Lung (tissue), 11 donors: ENCODE measurements at regions not wholly inside any gene's neighbourhood (a gene's known extent, or its start where the extent isn't known, plus 50 kb on each side); places are given as distances from the start of the nearest gene placed in this dataset.

Experiments
- ATAC-seq: fragments of 200-7000 bp; cut with Tn5 transposase; one replicate; pipeline ENCODE4 v1.9.1; 2020; ENCODE audit warnings: moderate number of reproducible peaks; ENCODE audit not compliant: insufficient read depth, low FRiP score
- DNase-seq, 3 donors: peaks; one replicate each; pipeline ENCODE4 v3.0.0-alpha.2; 2013 to 2017
- H3K27ac ChIP-seq, 2 donors: one replicate each; pipeline ENCODE4 v1.5.1; 2013; ENCODE audit warnings: mild to moderate bottlenecking in 2 of 2, moderate library complexity in 2 of 2, control low read depth in 1 of 2, inconsistent platforms in 1 of 2, low read depth in 1 of 2, low read length in 1 of 2
- H3K27me3 ChIP-seq, 3 donors: one replicate each; pipeline ENCODE4 v1.5.1; 2013; ENCODE audit warnings: low read length in 2 of 3; ENCODE audit not compliant: control insufficient read depth in 3 of 3, insufficient read depth in 3 of 3
- H3K36me3 ChIP-seq, 4 donors: one replicate each; pipeline ENCODE4 v1.5.1; 2013; ENCODE audit warnings: low read length in 4 of 4, mild to moderate bottlenecking in 1 of 4, moderate library complexity in 1 of 4; ENCODE audit not compliant: control insufficient read depth in 4 of 4, insufficient read depth in 4 of 4
- H3K4me1 ChIP-seq, 5 donors: one replicate each; pipeline ENCODE4 v1.5.1; 2013; ENCODE audit warnings: low read length in 5 of 5, mild to moderate bottlenecking in 2 of 5, moderate library complexity in 1 of 5; ENCODE audit not compliant: control insufficient read depth in 5 of 5, insufficient read depth in 5 of 5
- H3K4me3 ChIP-seq: one replicate; pipeline ENCODE4 v1.5.1; 2013; ENCODE audit warnings: mild to moderate bottlenecking, control low read depth, moderate library complexity
- H3K9ac ChIP-seq, 2 donors: one replicate each; pipeline ENCODE4 v1.5.1; 2013; ENCODE audit warnings: low read length in 2 of 2, control low read depth in 1 of 2; ENCODE audit not compliant: insufficient read depth in 1 of 2
- H3K9me3 ChIP-seq, 4 donors: one replicate each; pipeline ENCODE4 v1.5.1; 2013; ENCODE audit warnings: low read length in 3 of 4, mild to moderate bottlenecking in 1 of 4, moderate library complexity in 1 of 4; ENCODE audit not compliant: control insufficient read depth in 4 of 4, insufficient read depth in 3 of 4
- WGBS, 2 donors: extraction: QIAGEN DNeasy Blood & Tissue Kit; methylation state at CpG; one replicate each; pipeline ENCODE4 v1.1.7; 2013; 5-methylcytosine and 5-hydroxymethylcytosine counted together
- TF ChIP-seq, protein P1 (sequence below): IDR thresholded peaks from 2 replicates; pipeline ENCODE4 v1.5.1; 2012; ENCODE audit warnings: mild to moderate bottlenecking; ENCODE audit errors: control extremely low read depth, extremely low read depth
- donor health status: control.
- donor health status: control.
- donor health status: Bipolar disorder and iron deficiency.
- donor health status: healthy.
- donor health status: DM: yes; HTN: yes; CAD: no.

- DNase-seq = peak in 1 of 3 donors; percentile 47
- H3K4me3 ChIP-seq = no peak overlapping the region
- 90% methylated on average over 7 of the region's 7 CpGs for WGBS, 2 donors
- TF ChIP-seq, protein P1, sequence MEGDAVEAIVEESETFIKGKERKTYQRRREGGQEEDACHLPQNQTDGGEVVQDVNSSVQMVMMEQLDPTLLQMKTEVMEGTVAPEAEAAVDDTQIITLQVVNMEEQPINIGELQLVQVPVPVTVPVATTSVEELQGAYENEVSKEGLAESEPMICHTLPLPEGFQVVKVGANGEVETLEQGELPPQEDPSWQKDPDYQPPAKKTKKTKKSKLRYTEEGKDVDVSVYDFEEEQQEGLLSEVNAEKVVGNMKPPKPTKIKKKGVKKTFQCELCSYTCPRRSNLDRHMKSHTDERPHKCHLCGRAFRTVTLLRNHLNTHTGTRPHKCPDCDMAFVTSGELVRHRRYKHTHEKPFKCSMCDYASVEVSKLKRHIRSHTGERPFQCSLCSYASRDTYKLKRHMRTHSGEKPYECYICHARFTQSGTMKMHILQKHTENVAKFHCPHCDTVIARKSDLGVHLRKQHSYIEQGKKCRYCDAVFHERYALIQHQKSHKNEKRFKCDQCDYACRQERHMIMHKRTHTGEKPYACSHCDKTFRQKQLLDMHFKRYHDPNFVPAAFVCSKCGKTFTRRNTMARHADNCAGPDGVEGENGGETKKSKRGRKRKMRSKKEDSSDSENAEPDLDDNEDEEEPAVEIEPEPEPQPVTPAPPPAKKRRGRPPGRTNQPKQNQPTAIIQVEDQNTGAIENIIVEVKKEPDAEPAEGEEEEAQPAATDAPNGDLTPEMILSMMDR = no peak
- H3K9me3 ChIP-seq = no peaks in the 10 kb centered on the region
- peaks cover 0 to 17% (median 0%) of the 10 kb centered on the region in 5 donors for H3K4me1 ChIP-seq
- no peak overlapping the region for H3K9ac ChIP-seq
- no peaks in the 10 kb centered on the region for H3K27me3 ChIP-seq
- ATAC-seq = no peak
- no peak overlapping the region for H3K27ac ChIP-seq
- no peaks in the 10 kb centered on the region for H3K36me3 ChIP-seq
Measured at GRCh38 chr9:7320841-7321240, 478.7 kb downstream of the DMAC1 start.

GRCh38 chr9:7320139-7320538 lies 479.4 kb downstream of the DMAC1 start:
- H3K27ac ChIP-seq = no peak overlapping the region
- TF ChIP-seq, protein P1 = no peak
- no peak overlapping the region for H3K4me3 ChIP-seq
- no peaks in the 10 kb centered on the region for H3K36me3 ChIP-seq
- no peak overlapping the region for H3K9ac ChIP-seq
- peaks cover 0 to 1% (median 0%) of the 10 kb centered on the region in 4 donors for H3K9me3 ChIP-seq
- no peaks in the 10 kb centered on the region for H3K27me3 ChIP-seq
- 70 to 77% methylated on average over 7 of the region's 7 CpGs for WGBS, 2 donors
- DNase-seq (peak in 1 of 3 donors; percentile 39), ATAC-seq (no peak)
- peaks cover 0 to 23% (median 0%) of the 10 kb centered on the region in 5 donors for H3K4me1 ChIP-seq

GRCh38 chr9:7318920-7319319 lies 480.7 kb downstream of the DMAC1 start:
- Histone ChIP-seq H3K4me3 (no peak overlapping the region), H3K9me3 (peaks cover 0 to 13% (median under 1%) of the 10 kb centered on the region in 4 donors), H3K36me3 (no peaks in the 10 kb centered on the region), H3K9ac (no peak overlapping the region), H3K27me3 (no peaks in the 10 kb centered on the region), H3K4me1 (peaks cover 0 to 23% (median 0%) of the 10 kb centered on the region in 5 donors), H3K27ac (no peak overlapping the region)
- WGBS, 2 donors = 87 to 94% methylated on average over 2 of the region's 2 CpGs
- ATAC-seq = no peak
- TF ChIP-seq, protein P1 = no peak
- no peak for DNase-seq

DNA sequence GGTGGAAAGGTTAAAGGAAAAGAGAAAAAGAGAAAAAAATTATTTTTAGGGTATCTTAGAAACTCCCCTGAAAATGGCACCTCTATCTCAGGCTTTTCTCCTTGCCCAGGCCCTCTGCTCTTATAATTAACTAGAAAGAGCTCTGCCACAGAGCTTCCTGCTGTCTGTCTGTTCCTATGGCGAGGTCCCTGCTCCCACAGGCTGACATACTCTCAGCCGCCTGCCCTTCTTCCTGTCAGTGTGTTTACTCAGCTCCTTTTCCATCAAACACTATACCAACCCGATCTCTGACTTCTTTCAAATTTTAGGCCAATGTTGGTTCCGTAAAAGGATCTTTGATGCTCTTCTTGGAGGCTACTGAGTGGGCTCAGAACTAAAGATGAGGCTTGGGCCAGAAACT lies 482.6 kb downstream of the DMAC1 start:
- 64% methylated on average over 4 of the region's 4 CpGs for WGBS, 2 donors
- H3K27ac ChIP-seq = no peak overlapping the region
- peaks cover 0 to 13% (median 5%) of the 10 kb centered on the region in 4 donors for H3K9me3 ChIP-seq
- peak in 1 of 3 donors; percentile 40 for DNase-seq
- no peaks in the 10 kb centered on the region for H3K27me3 ChIP-seq
- ATAC-seq = no peak
- TF ChIP-seq, protein P1 = no peak
- no peak overlapping the region for H3K4me3 ChIP-seq
- H3K9ac ChIP-seq = no peak overlapping the region
- H3K36me3 ChIP-seq = no peaks in the 10 kb centered on the region
- peaks cover 0 to 23% (median 0%) of the 10 kb centered on the region in 5 donors for H3K4me1 ChIP-seq
